SU-DHL-6 (cell line): ENCODE measurements at regions not wholly inside any gene's neighbourhood (a gene's known extent, or its start where the extent isn't known, plus 50 kb on each side); places are given as distances from the start of the nearest gene placed in this dataset.

Experiments
- H2AFZ ChIP-seq: fragments of 200-600 bp; sonication (generic); 2 replicates; pipeline ENCODE4 v1.6.1; 2014; ENCODE audit warnings: low read depth, mild to moderate bottlenecking, moderate library complexity, mixed read lengths, antibody characterized with exemption, low read length; ENCODE audit not compliant: severe bottlenecking
- H3F3A ChIP-seq: fragments of 200-600 bp; shearing (Covaris generic); 2 replicates; pipeline ENCODE4 v1.6.0; 2016; ENCODE audit warnings: antibody characterized with exemption, mild to moderate bottlenecking; ENCODE audit not compliant: insufficient read depth
- H3K27ac ChIP-seq: fragments of 200-600 bp; sonication (generic); 2 replicates; pipeline ENCODE4 v1.5.1; 2016; ENCODE audit warnings: low read depth, mild to moderate bottlenecking, low read length, moderate library complexity, mixed read lengths
- H3K27me3 ChIP-seq: fragments of 200-600 bp; sonication (generic), shearing (Covaris generic); 2 replicates; pipeline ENCODE4 v1.6.0; 2014; ENCODE audit warnings: mild to moderate bottlenecking, low read length
- H3K36me3 ChIP-seq: fragments of 200-600 bp; sonication (generic); 2 replicates; pipeline ENCODE4 v1.6.1; 2014; ENCODE audit warnings: mild to moderate bottlenecking, low read length, mixed read lengths
- H3K4me2 ChIP-seq: fragments of 300-600, 200-600 bp; shearing (Covaris generic), sonication (generic); 2 replicates; pipeline ENCODE4 v1.6.0; 2014; ENCODE audit warnings: low read length, low read depth, mild to moderate bottlenecking; ENCODE audit not compliant: poor library complexity, severe bottlenecking
- H3K4me3 ChIP-seq: fragments of 200-600 bp; sonication (generic); 2 replicates; pipeline ENCODE4 v1.5.1; 2014; ENCODE audit warnings: antibody characterized with exemption, low read length, mild to moderate bottlenecking, mixed read lengths; ENCODE audit not compliant: insufficient read depth, poor library complexity, severe bottlenecking
- H3K79me2 ChIP-seq: fragments of 200-600 bp; sonication (generic); 2 replicates; pipeline ENCODE4 v1.6.1; 2014; ENCODE audit warnings: mild to moderate bottlenecking, low read length, moderate library complexity; ENCODE audit not compliant: insufficient read depth
- H3K9ac ChIP-seq: fragments of 200-600 bp; sonication (generic); 2 replicates; pipeline ENCODE4 v1.7.0; 2014; ENCODE audit warnings: mild to moderate bottlenecking, low read length
- H3K9me2 ChIP-seq: fragments of 200-600 bp; sonication (generic); replicated peaks from 2 replicates; pipeline ENCODE4 v1.6.1; 2014; ENCODE audit warnings: low read length; ENCODE audit not compliant: insufficient read depth
- H3K9me3 ChIP-seq: fragments of 200-600 bp; sonication (generic); 2 replicates; pipeline ENCODE4 v1.6.1; 2014; ENCODE audit warnings: low read length, mixed read lengths; ENCODE audit not compliant: insufficient read depth
- H4K20me1 ChIP-seq: fragments of 200-600 bp; sonication (generic); 2 replicates; pipeline ENCODE4 v1.6.1; 2014; ENCODE audit warnings: low read depth, mild to moderate bottlenecking, antibody characterized with exemption, low read length, moderate library complexity, mixed read lengths
- EZH2phosphoT487 ChIP-seq: fragments of 200-600 bp; sonication (generic), shearing (Covaris generic); conservative IDR thresholded peaks from 2 replicates; pipeline ENCODE4 v1.6.1; 2018; ENCODE audit warnings: mild to moderate bottlenecking, antibody characterized with exemption, low read length, moderate library complexity, mixed read lengths
- TF ChIP-seq, protein P1 (sequence below): fragments of 200-600 bp; sonication (generic); IDR thresholded peaks from one replicate; pipeline ENCODE4 v1.5.1; 2017; ENCODE audit warnings: antibody characterized with exemption, mild to moderate bottlenecking, low read length, moderate library complexity; ENCODE audit not compliant: insufficient read depth, poor library complexity, severe bottlenecking

DNA sequence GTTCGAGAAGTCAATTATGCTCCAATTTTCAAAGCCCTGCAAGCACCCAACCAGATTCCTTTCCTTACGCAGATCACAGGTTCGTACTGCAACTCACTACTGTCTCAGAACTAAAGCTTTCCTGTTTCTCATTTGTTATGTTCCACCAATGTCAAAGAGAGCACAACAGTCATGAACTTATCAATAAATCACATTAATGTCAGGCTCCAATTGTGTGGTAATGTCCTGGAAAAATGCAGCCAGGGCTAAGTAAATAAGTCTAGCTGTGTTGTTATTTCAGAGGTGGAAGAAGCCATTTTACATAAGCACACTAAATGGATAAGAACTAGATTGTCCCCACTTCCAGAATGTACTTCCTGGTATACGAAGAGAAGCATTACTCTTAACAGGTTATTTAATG, 488.6 kb upstream of the PTGER4 start:
- no peak overlapping the region for H2AFZ ChIP-seq
- H4K20me1 ChIP-seq = no peaks in the 10 kb centered on the region
- no peaks in the 10 kb centered on the region for H3K9me3 ChIP-seq
- H3K27me3 ChIP-seq = no peaks in the 10 kb centered on the region
- H3K27ac ChIP-seq = no peak overlapping the region
- H3K79me2 ChIP-seq = no peaks in the 10 kb centered on the region
- H3K4me3 ChIP-seq = no peak overlapping the region
- no peaks in the 10 kb centered on the region for H3K36me3 ChIP-seq
- H3K9me2 ChIP-seq = no peaks in the 10 kb centered on the region
- no peak overlapping the region for H3K9ac ChIP-seq
- TF ChIP-seq, protein P1, sequence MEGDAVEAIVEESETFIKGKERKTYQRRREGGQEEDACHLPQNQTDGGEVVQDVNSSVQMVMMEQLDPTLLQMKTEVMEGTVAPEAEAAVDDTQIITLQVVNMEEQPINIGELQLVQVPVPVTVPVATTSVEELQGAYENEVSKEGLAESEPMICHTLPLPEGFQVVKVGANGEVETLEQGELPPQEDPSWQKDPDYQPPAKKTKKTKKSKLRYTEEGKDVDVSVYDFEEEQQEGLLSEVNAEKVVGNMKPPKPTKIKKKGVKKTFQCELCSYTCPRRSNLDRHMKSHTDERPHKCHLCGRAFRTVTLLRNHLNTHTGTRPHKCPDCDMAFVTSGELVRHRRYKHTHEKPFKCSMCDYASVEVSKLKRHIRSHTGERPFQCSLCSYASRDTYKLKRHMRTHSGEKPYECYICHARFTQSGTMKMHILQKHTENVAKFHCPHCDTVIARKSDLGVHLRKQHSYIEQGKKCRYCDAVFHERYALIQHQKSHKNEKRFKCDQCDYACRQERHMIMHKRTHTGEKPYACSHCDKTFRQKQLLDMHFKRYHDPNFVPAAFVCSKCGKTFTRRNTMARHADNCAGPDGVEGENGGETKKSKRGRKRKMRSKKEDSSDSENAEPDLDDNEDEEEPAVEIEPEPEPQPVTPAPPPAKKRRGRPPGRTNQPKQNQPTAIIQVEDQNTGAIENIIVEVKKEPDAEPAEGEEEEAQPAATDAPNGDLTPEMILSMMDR = no peak
- no peak for TF ChIP-seq EZH2phosphoT487
- H3K4me2 ChIP-seq = no peak overlapping the region
- H3F3A ChIP-seq = no peaks in the 10 kb centered on the region

DNA sequence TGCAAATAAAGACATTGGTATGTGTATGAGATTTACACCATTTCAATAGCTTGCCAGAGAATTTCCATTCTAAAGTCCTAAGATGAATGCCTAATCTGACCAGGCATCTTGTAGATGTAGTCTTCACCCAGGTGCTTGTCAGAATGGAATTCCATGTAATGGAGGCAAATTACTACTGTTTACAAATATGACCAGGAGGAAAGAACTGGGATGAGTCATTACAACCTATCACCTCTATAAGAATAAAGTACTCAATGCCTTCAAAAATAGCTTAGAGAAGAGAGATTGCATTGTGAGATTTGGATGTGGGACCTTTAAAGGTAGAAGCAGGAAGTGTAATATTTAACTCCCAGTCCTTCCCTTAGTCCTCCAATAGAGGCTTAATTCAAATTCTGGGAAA, 507.0 kb upstream of the PTGER4 start:
- no peaks in the 10 kb centered on the region for H3K9me3 ChIP-seq
- H3K9ac ChIP-seq = no peak overlapping the region
- no peak overlapping the region for H3K27ac ChIP-seq
- H3K9me2 ChIP-seq = no peaks in the 10 kb centered on the region
- H3K4me3 ChIP-seq = no peak overlapping the region
- H3K27me3 ChIP-seq = no peaks in the 10 kb centered on the region
- no peaks in the 10 kb centered on the region for H3K36me3 ChIP-seq
- no peak overlapping the region for H3K4me2 ChIP-seq
- TF ChIP-seq, protein P1 = no peak
- TF ChIP-seq EZH2phosphoT487 = no peak
- H4K20me1 ChIP-seq = no peaks in the 10 kb centered on the region
- H2AFZ ChIP-seq = no peak overlapping the region
- H3K79me2 ChIP-seq = no peaks in the 10 kb centered on the region
- no peaks in the 10 kb centered on the region for H3F3A ChIP-seq

DNA sequence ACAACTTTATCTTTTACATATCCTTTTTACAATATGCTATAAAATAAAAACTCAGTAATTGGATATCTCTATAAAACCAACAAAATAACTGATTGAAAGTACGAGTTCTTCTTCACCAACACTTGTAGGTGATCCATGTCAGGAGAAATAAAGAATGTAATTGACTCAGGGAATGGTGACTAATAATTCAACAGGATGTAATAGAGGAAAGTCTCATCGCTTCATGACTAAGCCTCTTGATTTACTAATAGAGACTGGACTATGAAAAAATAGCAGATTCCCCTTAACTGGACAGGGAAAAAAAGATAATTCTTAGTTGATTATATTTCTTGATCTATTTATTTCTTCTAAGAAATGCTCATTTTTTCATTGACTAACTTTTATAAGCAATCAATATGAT, 507.7 kb upstream of the PTGER4 start:
- H3K4me3 ChIP-seq = no peak overlapping the region
- H3K79me2 ChIP-seq = no peaks in the 10 kb centered on the region
- no peak overlapping the region for H3K4me2 ChIP-seq
- no peaks in the 10 kb centered on the region for H4K20me1 ChIP-seq
- H2AFZ ChIP-seq = no peak overlapping the region
- no peaks in the 10 kb centered on the region for H3K36me3 ChIP-seq
- H3K27me3 ChIP-seq = no peaks in the 10 kb centered on the region
- no peaks in the 10 kb centered on the region for H3K9me2 ChIP-seq
- H3K27ac ChIP-seq = no peak overlapping the region
- H3K9ac ChIP-seq = no peak overlapping the region
- H3F3A ChIP-seq = no peaks in the 10 kb centered on the region
- TF ChIP-seq, protein P1 = no peak
- no peak for TF ChIP-seq EZH2phosphoT487
- no peaks in the 10 kb centered on the region for H3K9me3 ChIP-seq
